ENCODE measurements at regions not wholly inside any gene's neighbourhood (a gene's known extent, or its start where the extent isn't known, plus 50 kb on each side); places are given as distances from the start of the nearest gene placed in this dataset.

DNA sequence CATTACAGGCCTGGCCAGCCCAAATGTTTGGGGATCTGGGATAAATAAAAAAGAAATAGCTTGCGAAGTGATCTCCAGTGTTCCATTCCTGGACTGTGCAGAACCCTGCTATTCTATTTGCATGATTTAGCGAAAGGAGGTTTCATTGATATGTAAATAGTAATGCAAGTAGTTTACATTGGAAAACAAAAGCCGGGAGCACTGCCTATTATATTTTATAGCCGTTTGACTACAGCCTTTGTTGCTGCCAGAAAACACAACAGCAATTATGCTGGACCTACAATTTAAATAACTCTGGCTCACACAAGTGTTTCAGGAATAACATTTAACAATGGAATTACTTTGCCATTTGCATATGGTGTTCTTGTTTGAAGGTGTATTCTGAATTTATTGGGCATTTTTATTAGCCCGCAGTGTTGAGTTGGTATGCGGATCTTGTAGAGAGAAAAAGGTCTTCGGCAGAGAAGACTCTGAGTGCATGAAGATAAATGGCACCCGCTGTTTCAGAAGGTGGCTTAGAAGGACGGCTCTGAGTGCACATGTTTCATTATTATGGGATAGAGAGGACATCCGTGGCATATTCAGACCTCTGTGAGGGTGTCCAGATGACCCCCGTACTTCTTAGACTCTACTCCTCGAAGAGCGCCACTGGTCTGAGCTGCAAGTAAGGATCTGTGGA, 315.0 kb downstream of the BRD1 start:
- no peak for TF ChIP-seq EZH2 (IDR thresholded peaks at IDR 0.05; ENCODE audit: low read length, unreplicated experiment)
- TF ChIP-seq, protein P1, sequence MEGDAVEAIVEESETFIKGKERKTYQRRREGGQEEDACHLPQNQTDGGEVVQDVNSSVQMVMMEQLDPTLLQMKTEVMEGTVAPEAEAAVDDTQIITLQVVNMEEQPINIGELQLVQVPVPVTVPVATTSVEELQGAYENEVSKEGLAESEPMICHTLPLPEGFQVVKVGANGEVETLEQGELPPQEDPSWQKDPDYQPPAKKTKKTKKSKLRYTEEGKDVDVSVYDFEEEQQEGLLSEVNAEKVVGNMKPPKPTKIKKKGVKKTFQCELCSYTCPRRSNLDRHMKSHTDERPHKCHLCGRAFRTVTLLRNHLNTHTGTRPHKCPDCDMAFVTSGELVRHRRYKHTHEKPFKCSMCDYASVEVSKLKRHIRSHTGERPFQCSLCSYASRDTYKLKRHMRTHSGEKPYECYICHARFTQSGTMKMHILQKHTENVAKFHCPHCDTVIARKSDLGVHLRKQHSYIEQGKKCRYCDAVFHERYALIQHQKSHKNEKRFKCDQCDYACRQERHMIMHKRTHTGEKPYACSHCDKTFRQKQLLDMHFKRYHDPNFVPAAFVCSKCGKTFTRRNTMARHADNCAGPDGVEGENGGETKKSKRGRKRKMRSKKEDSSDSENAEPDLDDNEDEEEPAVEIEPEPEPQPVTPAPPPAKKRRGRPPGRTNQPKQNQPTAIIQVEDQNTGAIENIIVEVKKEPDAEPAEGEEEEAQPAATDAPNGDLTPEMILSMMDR (conservative IDR thresholded peaks at IDR 0.05; ENCODE audit: low read depth, low read length), result no peak

All from PC-3 (cell line).